HCT116 (cell line): ENCODE measurements at regions not wholly inside any gene's neighbourhood (a gene's known extent, or its start where the extent isn't known, plus 50 kb on each side); places are given as distances from the start of the nearest gene placed in this dataset.

Experiments
- ATAC-seq: fragments of 200-7000 bp; cut with Tn5 transposase; 2 replicates; pipeline ENCODE4 v1.9.1; 2020; ENCODE audit warnings: mild to moderate bottlenecking, moderate library complexity
- BruUV-seq: library from RNA; stranded (reverse); fragments of 400-500 nt; replicated peaks from 2 replicates; lab custom pipeline; 2021; lab: Mats Ljungman, UMichigan
- CTCF ChIA-PET: fragments of 300-600 bp; sonication (Branson Sonifier 250); formaldehyde crosslinking; loops from one replicate; lab custom pipeline; 2021; ENCODE audit warnings: antibody characterized with exemption; lab: Charles Lee
- POLR2A ChIA-PET: fragments of 300-600, 350-600 bp; sonication (Branson Sonifier 250); formaldehyde crosslinking; loops from one replicate; lab custom pipeline; 2021; ENCODE audit warnings: antibody characterized with exemption; lab: Charles Lee
- RAD21 ChIA-PET, 2 experiments: fragments of 300-600 bp; sonication (Branson Sonifier 250); formaldehyde crosslinking; loops; one replicate each; lab custom pipeline; 2023; ENCODE audit warnings: low total read pairs in 2 of 2; ENCODE audit not compliant: uncharacterized antibody in 2 of 2, unreplicated experiment in 2 of 2, low non-redundant PET in 1 of 2; lab: Charles Lee
- DNase-seq: peaks from one replicate; pipeline ENCODE4 v3.0.0-alpha.2; 2010; ENCODE audit warnings: low read depth, low spot score
- H2AFZ ChIP-seq: fragments of 200-600 bp; shearing (Covaris generic), sonication (generic); 2 replicates; pipeline ENCODE4 v1.6.1; 2017; ENCODE audit warnings: low read depth, mixed run types, mixed read lengths, antibody characterized with exemption, low read length; ENCODE audit not compliant: poor library complexity, severe bottlenecking
- H3K27ac ChIP-seq: 2 replicates; pipeline ENCODE4 v1.5.1; 2012; ENCODE audit warnings: low read depth, low read length
- H3K27me3 ChIP-seq: fragments of 200-600 bp; sonication (generic); 2 replicates; pipeline ENCODE4 v1.6.1; 2016; ENCODE audit warnings: mixed run types, low read length, mixed read lengths; ENCODE audit not compliant: insufficient read depth
- H3K36me3 ChIP-seq, 2 experiments: fragments of 200-500 bp in 1 of 2; fragments of 200-600 bp in 1 of 2; sonication (Bioruptor generic) in 1 of 2; sonication (generic) in 1 of 2; 2 replicates each; pipeline versions ENCODE4 v1.5.1 to v1.6.1; 2014 to 2016; ENCODE audit warnings: low read length in 2 of 2, inconsistent platforms in 1 of 2, mixed read lengths in 1 of 2, mixed run types in 1 of 2; ENCODE audit not compliant: insufficient read depth in 2 of 2, control insufficient read depth in 1 of 2
- H3K4me1 ChIP-seq, 2 experiments: fragments of 200-600 bp in 1 of 2; sonication (generic) in 1 of 2; 2 replicates each; pipeline versions ENCODE4 v1.5.1 to v1.6.1; 2012 to 2017; ENCODE audit warnings: low read length in 2 of 2, inconsistent platforms in 1 of 2, mild to moderate bottlenecking in 1 of 2, mixed read lengths in 1 of 2, mixed run types in 1 of 2, moderate library complexity in 1 of 2; ENCODE audit not compliant: insufficient read depth in 2 of 2, control insufficient read depth in 1 of 2
- H3K4me2 ChIP-seq: fragments of 200-600 bp; sonication (generic); 2 replicates; pipeline ENCODE4 v1.6.1; 2017; ENCODE audit warnings: mixed run types, low read length, mixed read lengths
- H3K4me3 ChIP-seq, 2 experiments: fragments of 200-600 bp in 1 of 2; sonication (generic) in 1 of 2; replicated peaks in 1 of 2; 2 replicates each; pipeline ENCODE4 v1.5.1; 2011 to 2016; ENCODE audit warnings: low read length in 2 of 2, control low read depth in 1 of 2, low read depth in 1 of 2, mild to moderate bottlenecking in 1 of 2, mixed read lengths in 1 of 2, mixed run types in 1 of 2
- H3K79me2 ChIP-seq: fragments of 200-600 bp; sonication (generic); 2 replicates; pipeline ENCODE4 v1.6.1; 2017; ENCODE audit warnings: mild to moderate bottlenecking, mixed run types, low read length, moderate library complexity, mixed read lengths; ENCODE audit not compliant: insufficient read depth
- H3K9ac ChIP-seq: fragments of 200-600 bp; sonication (generic); 2 replicates; pipeline ENCODE4 v1.6.1; 2016; ENCODE audit warnings: low read length, mixed read lengths
- H3K9me2 ChIP-seq: fragments of 200-600 bp; sonication (generic), shearing (Covaris generic); 2 replicates; pipeline ENCODE4 v1.6.1; 2017; ENCODE audit warnings: mixed run types, mild to moderate bottlenecking, moderate library complexity; ENCODE audit not compliant: insufficient read depth
- H3K9me3 ChIP-seq, 2 experiments: fragments of 200-500 bp in 1 of 2; fragments of 200-600 bp in 1 of 2; sonication (Bioruptor generic) in 1 of 2; sonication (generic) in 1 of 2; 2 replicates each; pipeline ENCODE4 v1.6.1; 2014 to 2017; ENCODE audit warnings: low read length in 2 of 2, mixed read lengths in 2 of 2, inconsistent platforms in 1 of 2, low read depth in 1 of 2, mild to moderate bottlenecking in 1 of 2, mixed run types in 1 of 2, moderate library complexity in 1 of 2; ENCODE audit not compliant: control insufficient read depth in 1 of 2, insufficient read depth in 1 of 2
- H4K20me1 ChIP-seq: fragments of 200-600 bp; sonication (generic), shearing (Covaris generic); 2 replicates; pipeline ENCODE4 v1.6.1; 2017; ENCODE audit warnings: mixed run types, mild to moderate bottlenecking, moderate library complexity; ENCODE audit not compliant: insufficient read depth
- CBX3 ChIP-seq: IDR thresholded peaks from 2 replicates; pipeline ENCODE4 v1.6.1; 2012; ENCODE audit warnings: low read depth
- CEBPB ChIP-seq: IDR thresholded peaks from 2 replicates; pipeline ENCODE4 v1.6.1; 2012; ENCODE audit warnings: low read depth
- ELF1 ChIP-seq: IDR thresholded peaks from 2 replicates; pipeline ENCODE4 v1.6.1; 2012; ENCODE audit warnings: low read depth, borderline replicate concordance
- EZH2 ChIP-seq: fragments of 200-600 bp; sonication (generic); IDR thresholded peaks from 2 replicates; pipeline ENCODE4 v1.6.1; 2017; ENCODE audit warnings: antibody characterized with exemption, mixed run types
- EZH2phosphoT487 ChIP-seq: fragments of 200-600 bp; IDR thresholded peaks from 2 replicates; pipeline ENCODE4 v1.6.1; 2018; ENCODE audit warnings: antibody characterized with exemption, borderline replicate concordance
- POLR2A ChIP-seq: IDR thresholded peaks from 2 replicates; pipeline ENCODE4 v1.7.0; 2011; ENCODE audit warnings: borderline replicate concordance; ENCODE audit not compliant: insufficient read depth, insufficient read length; ENCODE audit errors: extremely low read depth
- POLR2AphosphoS5 ChIP-seq: IDR thresholded peaks from 2 replicates; pipeline ENCODE4 v1.6.1; 2011; ENCODE audit warnings: mild to moderate bottlenecking, low read depth, low read length, moderate library complexity
- REST ChIP-seq: IDR thresholded peaks from 2 replicates; pipeline ENCODE4 v1.6.1; 2012; ENCODE audit warnings: low read depth
- SP1 ChIP-seq: IDR thresholded peaks from 2 replicates; pipeline ENCODE4 v1.6.1; 2012; ENCODE audit warnings: low read depth
- SRF ChIP-seq: IDR thresholded peaks from 2 replicates; pipeline ENCODE4 v1.6.1; 2012; ENCODE audit warnings: low read depth
- TCF7L2 ChIP-seq: IDR thresholded peaks from 2 replicates; pipeline ENCODE4 v1.7.0; 2011; ENCODE audit warnings: borderline replicate concordance, inconsistent platforms; ENCODE audit not compliant: insufficient read depth, insufficient read length; ENCODE audit errors: extremely low read depth
- ZFX ChIP-seq: fragments of 450-650 bp; IDR thresholded peaks from 2 replicates; pipeline ENCODE4 v1.6.1; 2017
- intact Hi-C: fragments of 100-400 bp; cut with micrococcal nuclease; formaldehyde crosslinking; loops from 2 replicates; pipeline ENCODE4 v1.10.0; 2022

GRCh38 chr5:128750155-128750554 is 212.1 kb upstream of the FBN2 start:
- TF ChIP-seq EZH2phosphoT487 = no peak
- no peak for TF ChIP-seq REST
- TF ChIP-seq SP1 = no peak
- no peak for TF ChIP-seq POLR2AphosphoS5
- no peak for TF ChIP-seq ZFX
- TF ChIP-seq ELF1 = no peak
- TF ChIP-seq SRF = no peak
- no peak for TF ChIP-seq POLR2A
- TF ChIP-seq CEBPB = no peak
- TF ChIP-seq EZH2 = no peak
- TF ChIP-seq TCF7L2 = no peak
- TF ChIP-seq CBX3 = no peak
- no peak overlapping the region for H3K4me2 ChIP-seq
- no peaks in the 10 kb centered on the region for H3K9me3 ChIP-seq
- ChIA-PET RAD21 (no interaction called here), POLR2A (no interaction called here), CTCF (no interaction called here)
- ATAC-seq (no peak), DNase-seq (no peak)
- intact Hi-C loops = loop anchor here (5.0 kb wide), 1 partner anchor 52 kb away; no protein-coding TSS in a partner anchor
- H3K4me3 ChIP-seq = no peak overlapping the region
- no TSS peak for BruUV-seq
- no peaks in the 10 kb centered on the region for H3K79me2 ChIP-seq
- no peaks in the 10 kb centered on the region for H3K4me1 ChIP-seq
- no peaks in the 10 kb centered on the region for H3K27me3 ChIP-seq
- no peaks in the 10 kb centered on the region for H4K20me1 ChIP-seq
- H2AFZ ChIP-seq = no peak overlapping the region
- H3K9ac ChIP-seq = no peak overlapping the region
- H3K27ac ChIP-seq = no peak overlapping the region
- no peaks in the 10 kb centered on the region for H3K36me3 ChIP-seq
- H3K9me2 ChIP-seq = no peaks in the 10 kb centered on the region
